HEK293 (cell line): ENCODE measurements at regions not wholly inside any gene's neighbourhood (a gene's known extent, or its start where the extent isn't known, plus 50 kb on each side); places are given as distances from the start of the nearest gene placed in this dataset.

Experiments
- CTCF ChIA-PET: fragments of 350-600 bp; formaldehyde crosslinking; extraction: SDS; loops from one replicate; lab custom pipeline; 2021; ENCODE audit warnings: antibody characterized with exemption; lab: Yijun Ruan, JAX
- POLR2A ChIA-PET: fragments of 300-600 bp; formaldehyde crosslinking; extraction: SDS; loops from one replicate; lab custom pipeline; 2020; ENCODE audit warnings: antibody characterized with exemption, inconsistent platforms; lab: Yijun Ruan, JAX
- H3K27ac ChIP-seq: fragments of 200-500 bp; sonication (Bioruptor generic); 2 replicates; pipeline ENCODE4 v1.5.1; 2014; ENCODE audit warnings: low read depth, low read length, control low read depth, inconsistent platforms; ENCODE audit errors: extremely low read depth
- H3K36me3 ChIP-seq, 2 experiments: fragments of 200-500 bp in 1 of 2; sonication (Bioruptor generic) in 1 of 2; 1 replicate in 1 of 2; 2 replicates in 1 of 2; pipeline ENCODE4 v1.5.1; 2014 to 2017; ENCODE audit warnings: inconsistent platforms in 2 of 2, low read length in 2 of 2; ENCODE audit not compliant: control insufficient read depth in 2 of 2, insufficient read depth in 1 of 2
- H3K4me1 ChIP-seq: fragments of 200-500 bp; sonication (Bioruptor generic); 2 replicates; pipeline ENCODE4 v1.5.1; 2014; ENCODE audit warnings: mild to moderate bottlenecking, low read length, inconsistent platforms; ENCODE audit not compliant: control insufficient read depth, insufficient read depth
- H3K4me3 ChIP-seq: 2 replicates; pipeline ENCODE4 v1.5.1; 2011; ENCODE audit warnings: low read depth, mild to moderate bottlenecking, control low read depth, low read length, moderate library complexity
- H3K9me3 ChIP-seq: fragments of 200-500 bp; sonication (Bioruptor generic); 2 replicates; pipeline ENCODE4 v1.5.1; 2014; ENCODE audit warnings: low read depth, low read length, inconsistent platforms; ENCODE audit not compliant: control insufficient read depth, insufficient read depth
- OSR2 ChIP-seq: fragments of 450-650 bp; formaldehyde crosslinking; IDR thresholded peaks from 2 replicates; pipeline ENCODE4 v1.5.1; 2016; ENCODE audit warnings: missing biosample characterization, missing genetic modification characterization
- TRIM28 ChIP-seq: IDR thresholded peaks from 2 replicates; pipeline ENCODE4 v1.6.1; 2011; ENCODE audit warnings: low read length, control low read depth, borderline replicate concordance
- ZFP69B ChIP-seq: fragments of 450-650 bp; formaldehyde crosslinking; IDR thresholded peaks from 2 replicates; pipeline ENCODE4 v1.5.1; 2016; ENCODE audit warnings: missing biosample characterization, missing genetic modification characterization
- ZNF114 ChIP-seq: fragments of 450-650 bp; formaldehyde crosslinking; IDR thresholded peaks from 2 replicates; pipeline ENCODE4 v1.5.0; 2017; ENCODE audit warnings: missing biosample characterization, missing genetic modification characterization
- ZNF16 ChIP-seq: fragments of 450-650 bp; formaldehyde crosslinking; IDR thresholded peaks from 2 replicates; pipeline ENCODE4 v1.5.1; 2016; ENCODE audit warnings: low read depth, missing biosample characterization, missing genetic modification characterization
- ZNF169 ChIP-seq: fragments of 450-650 bp; formaldehyde crosslinking; IDR thresholded peaks from 2 replicates; pipeline ENCODE4 v1.5.1; 2016; ENCODE audit warnings: missing biosample characterization, missing genetic modification characterization
- ZNF19 ChIP-seq: fragments of 450-650 bp; formaldehyde crosslinking; IDR thresholded peaks from 2 replicates; pipeline ENCODE4; 2016; ENCODE audit warnings: missing biosample characterization, missing genetic modification characterization, low read depth
- ZNF2 ChIP-seq: fragments of 450-650 bp; formaldehyde crosslinking; IDR thresholded peaks from 2 replicates; pipeline ENCODE4 v1.5.1; 2016; ENCODE audit warnings: missing biosample characterization, missing genetic modification characterization
- ZNF202 ChIP-seq: fragments of 450-650 bp; formaldehyde crosslinking; IDR thresholded peaks from 2 replicates; pipeline ENCODE4 v1.5.1; 2016; ENCODE audit warnings: missing biosample characterization, missing genetic modification characterization, borderline replicate concordance
- ZNF274 ChIP-seq, 2 experiments: fragments of 200-500 bp in 1 of 2; fragments of 450-650 bp in 1 of 2; sonication (Bioruptor generic) in 1 of 2; formaldehyde crosslinking in 1 of 2; IDR thresholded peaks; 2 replicates each; pipeline versions ENCODE4 v1.5.1 to v1.6.1; 2014 to 2016; ENCODE audit warnings: borderline replicate concordance in 1 of 2, inconsistent platforms in 1 of 2, low read length in 1 of 2, missing biosample characterization in 1 of 2, missing genetic modification characterization in 1 of 2
- ZNF350 ChIP-seq: fragments of 450-650 bp; formaldehyde crosslinking; IDR thresholded peaks from 2 replicates; pipeline ENCODE4 v1.5.0; 2017; ENCODE audit warnings: missing biosample characterization, mild to moderate bottlenecking, missing genetic modification characterization
- ZNF560 ChIP-seq: fragments of 450-650 bp; formaldehyde crosslinking; IDR thresholded peaks from 2 replicates; pipeline ENCODE4 v1.5.1; 2017; ENCODE audit warnings: missing biosample characterization, missing genetic modification characterization, borderline replicate concordance
- ZNF596 ChIP-seq: fragments of 450-650 bp; IDR thresholded peaks from 2 replicates; pipeline ENCODE4 v1.5.0; 2018; ENCODE audit warnings: missing biosample characterization, mild to moderate bottlenecking, missing genetic modification characterization, moderate library complexity
- ZNF624 ChIP-seq: fragments of 450-650 bp; formaldehyde crosslinking; IDR thresholded peaks from 2 replicates; pipeline ENCODE4 v1.5.1; 2017; ENCODE audit warnings: missing biosample characterization, missing genetic modification characterization
- ZNF776 ChIP-seq: fragments of 450-650 bp; formaldehyde crosslinking; IDR thresholded peaks from 2 replicates; pipeline ENCODE4 v1.5.0; 2017; ENCODE audit warnings: missing biosample characterization, missing genetic modification characterization, borderline replicate concordance
- TF ChIP-seq, protein P1 (sequence below): fragments of 450-650 bp; formaldehyde crosslinking; IDR thresholded peaks from 2 replicates; pipeline ENCODE4 v1.5.1; 2016; ENCODE audit warnings: missing biosample characterization, missing genetic modification characterization
- TF ChIP-seq, protein P2 (sequence below): fragments of 450-650 bp; formaldehyde crosslinking; IDR thresholded peaks from 2 replicates; pipeline ENCODE4 v1.5.1; 2016; ENCODE audit warnings: missing biosample characterization, missing genetic modification characterization
- TF ChIP-seq, protein P3 (sequence below): fragments of 450-650 bp; formaldehyde crosslinking; IDR thresholded peaks from 2 replicates; pipeline ENCODE4 v1.5.1; 2017; ENCODE audit warnings: missing biosample characterization, missing genetic modification characterization

DNA sequence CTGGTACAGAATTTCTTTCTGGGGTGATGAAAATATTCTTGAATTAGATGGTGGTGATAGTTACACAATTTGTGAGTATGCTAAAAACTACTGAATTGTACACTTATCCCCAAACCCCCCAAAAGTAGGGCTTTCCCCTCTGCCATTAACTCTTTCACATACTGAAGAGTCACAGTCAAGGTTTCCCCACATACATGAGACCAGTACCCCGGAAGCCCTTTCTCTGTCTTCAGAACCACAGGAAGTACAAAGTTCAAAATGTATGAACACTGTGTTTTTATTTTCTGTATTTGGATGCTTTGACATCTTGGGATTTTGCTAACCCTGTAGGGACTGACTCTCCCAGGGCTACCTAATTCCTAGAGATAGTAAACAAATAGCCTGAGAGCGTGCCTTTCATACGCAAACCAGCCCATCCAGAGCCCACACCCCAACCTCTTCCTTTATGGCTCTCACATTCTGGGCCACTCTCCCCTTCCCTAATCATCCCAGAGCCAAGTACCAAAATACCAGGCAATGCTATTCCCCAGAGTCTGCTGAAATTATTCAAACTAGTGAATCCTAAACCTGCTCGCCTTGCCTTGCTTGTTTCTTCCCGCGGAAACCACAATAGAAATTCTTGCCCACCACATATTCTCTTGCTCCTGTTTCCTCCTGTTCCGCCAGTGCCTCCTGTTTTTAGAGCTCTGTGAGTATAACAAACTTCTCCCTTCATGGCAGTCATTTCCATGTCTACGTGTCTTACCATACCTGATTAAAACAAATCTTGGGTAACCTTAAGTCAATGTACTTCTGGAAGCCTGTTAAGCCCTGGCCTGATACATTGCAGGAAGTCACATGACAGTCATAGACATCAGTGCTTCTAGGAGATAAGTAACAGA is 524.8 kb downstream of the FUT8 start:
- Histone ChIP-seq H3K36me3 (no peaks in the 10 kb centered on the region), H3K9me3 (no peaks in the 10 kb centered on the region), H3K4me1 (no peaks in the 10 kb centered on the region; the same call in 1 of the 2 replicates), H3K4me3 (no peak overlapping the region), H3K27ac (no peak overlapping the region)
- ChIA-PET CTCF (no interaction called here), POLR2A (no interaction called here)
- no peak for TF ChIP-seq ZNF350 (tag by site-specific recombination)
- no peak for TF ChIP-seq ZFP69B (tag by site-specific recombination)

DNA sequence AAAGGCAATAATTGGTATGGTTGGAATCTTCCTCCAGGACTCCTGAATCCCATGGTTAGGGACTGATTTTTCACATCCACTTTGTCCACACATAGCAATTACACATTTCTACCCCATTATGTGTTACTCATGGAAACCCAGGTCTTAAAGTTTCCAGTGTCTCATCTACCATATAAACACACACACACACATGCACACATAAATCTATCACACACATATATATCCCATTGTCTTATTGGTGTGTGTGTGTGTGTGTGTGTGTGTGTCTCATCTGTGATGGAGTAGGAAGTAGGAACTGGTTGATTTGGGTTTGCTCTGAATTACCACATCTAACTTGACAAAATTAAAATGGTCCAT is 525.4 kb downstream of the FUT8 start:
- no peak for TF ChIP-seq ZNF2
- TF ChIP-seq ZNF560 (tag by site-specific recombination), result no peak
- TF ChIP-seq ZNF19 (tag by site-specific recombination), result no peak
- no peak for TF ChIP-seq ZNF169 (tag by site-specific recombination)
- no peak for TF ChIP-seq ZNF16 (tag by site-specific recombination)
- TF ChIP-seq, protein P1, sequence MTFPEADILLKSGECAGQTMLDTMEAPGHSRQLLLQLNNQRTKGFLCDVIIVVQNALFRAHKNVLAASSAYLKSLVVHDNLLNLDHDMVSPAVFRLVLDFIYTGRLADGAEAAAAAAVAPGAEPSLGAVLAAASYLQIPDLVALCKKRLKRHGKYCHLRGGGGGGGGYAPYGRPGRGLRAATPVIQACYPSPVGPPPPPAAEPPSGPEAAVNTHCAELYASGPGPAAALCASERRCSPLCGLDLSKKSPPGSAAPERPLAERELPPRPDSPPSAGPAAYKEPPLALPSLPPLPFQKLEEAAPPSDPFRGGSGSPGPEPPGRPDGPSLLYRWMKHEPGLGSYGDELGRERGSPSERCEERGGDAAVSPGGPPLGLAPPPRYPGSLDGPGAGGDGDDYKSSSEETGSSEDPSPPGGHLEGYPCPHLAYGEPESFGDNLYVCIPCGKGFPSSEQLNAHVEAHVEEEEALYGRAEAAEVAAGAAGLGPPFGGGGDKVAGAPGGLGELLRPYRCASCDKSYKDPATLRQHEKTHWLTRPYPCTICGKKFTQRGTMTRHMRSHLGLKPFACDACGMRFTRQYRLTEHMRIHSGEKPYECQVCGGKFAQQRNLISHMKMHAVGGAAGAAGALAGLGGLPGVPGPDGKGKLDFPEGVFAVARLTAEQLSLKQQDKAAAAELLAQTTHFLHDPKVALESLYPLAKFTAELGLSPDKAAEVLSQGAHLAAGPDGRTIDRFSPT (tag by site-specific recombination), result no peak
- TF ChIP-seq ZNF776 (tag by site-specific recombination), result no peak
- TF ChIP-seq ZNF624 (tag by site-specific recombination), result no peak
- TF ChIP-seq ZNF202 (tag by site-specific recombination), result no peak
- no peak for TF ChIP-seq TRIM28
- no peak for TF ChIP-seq ZNF114 (tag by site-specific recombination)
- TF ChIP-seq, protein P2, sequence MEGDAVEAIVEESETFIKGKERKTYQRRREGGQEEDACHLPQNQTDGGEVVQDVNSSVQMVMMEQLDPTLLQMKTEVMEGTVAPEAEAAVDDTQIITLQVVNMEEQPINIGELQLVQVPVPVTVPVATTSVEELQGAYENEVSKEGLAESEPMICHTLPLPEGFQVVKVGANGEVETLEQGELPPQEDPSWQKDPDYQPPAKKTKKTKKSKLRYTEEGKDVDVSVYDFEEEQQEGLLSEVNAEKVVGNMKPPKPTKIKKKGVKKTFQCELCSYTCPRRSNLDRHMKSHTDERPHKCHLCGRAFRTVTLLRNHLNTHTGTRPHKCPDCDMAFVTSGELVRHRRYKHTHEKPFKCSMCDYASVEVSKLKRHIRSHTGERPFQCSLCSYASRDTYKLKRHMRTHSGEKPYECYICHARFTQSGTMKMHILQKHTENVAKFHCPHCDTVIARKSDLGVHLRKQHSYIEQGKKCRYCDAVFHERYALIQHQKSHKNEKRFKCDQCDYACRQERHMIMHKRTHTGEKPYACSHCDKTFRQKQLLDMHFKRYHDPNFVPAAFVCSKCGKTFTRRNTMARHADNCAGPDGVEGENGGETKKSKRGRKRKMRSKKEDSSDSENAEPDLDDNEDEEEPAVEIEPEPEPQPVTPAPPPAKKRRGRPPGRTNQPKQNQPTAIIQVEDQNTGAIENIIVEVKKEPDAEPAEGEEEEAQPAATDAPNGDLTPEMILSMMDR (tag by site-specific recombination), result no peak
- TF ChIP-seq, protein P3, sequence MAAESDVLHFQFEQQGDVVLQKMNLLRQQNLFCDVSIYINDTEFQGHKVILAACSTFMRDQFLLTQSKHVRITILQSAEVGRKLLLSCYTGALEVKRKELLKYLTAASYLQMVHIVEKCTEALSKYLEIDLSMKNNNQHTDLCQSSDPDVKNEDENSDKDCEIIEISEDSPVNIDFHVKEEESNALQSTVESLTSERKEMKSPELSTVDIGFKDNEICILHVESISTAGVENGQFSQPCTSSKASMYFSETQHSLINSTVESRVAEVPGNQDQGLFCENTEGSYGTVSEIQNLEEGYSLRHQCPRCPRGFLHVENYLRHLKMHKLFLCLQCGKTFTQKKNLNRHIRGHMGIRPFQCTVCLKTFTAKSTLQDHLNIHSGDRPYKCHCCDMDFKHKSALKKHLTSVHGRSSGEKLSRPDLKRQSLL (tag by site-specific recombination), result no peak
- TF ChIP-seq ZNF350 (tag by site-specific recombination), result no peak
- TF ChIP-seq ZNF274 (IDR thresholded peaks at IDR 0.05; ENCODE audit: low read length), result no peak
- no peak for TF ChIP-seq ZNF274 (tag by site-specific recombination; IDR thresholded peaks at IDR 0.05; ENCODE audit: borderline replicate concordance)
- TF ChIP-seq ZNF596 (tag by site-specific recombination), result no peak
- TF ChIP-seq OSR2, result no peak
- Histone ChIP-seq H3K9me3 (no peaks in the 10 kb centered on the region), H3K36me3 (no peaks in the 10 kb centered on the region), H3K27ac (no peak overlapping the region), H3K4me3 (no peak overlapping the region), H3K4me1 (no peaks in the 10 kb centered on the region; the same call in 1 of the 2 replicates)
- POLR2A ChIA-PET, result no interaction called here
- CTCF ChIA-PET, result no interaction called here
